ENCODE measurements at regions not wholly inside any gene's neighbourhood (a gene's known extent, or its start where the extent isn't known, plus 50 kb on each side); places are given as distances from the start of the nearest gene placed in this dataset.

GRCh38 chr7:46286957-46287356, 365.9 kb upstream of the IGFBP3 start (continued):
- no peak for TF ChIP-seq NKRF (conservative IDR thresholded peaks at IDR 0.05)
- no peak for TF ChIP-seq CBX3 (IDR thresholded peaks at IDR 0.05; ENCODE audit: borderline replicate concordance, low read depth)
- no peak for TF ChIP-seq SP1 (IDR thresholded peaks at IDR 0.05; ENCODE audit: low read depth, low read length)
- no peak for TF ChIP-seq TAF1 (IDR thresholded peaks at IDR 0.05; ENCODE audit: borderline replicate concordance, low read depth, low read length)

GRCh38 chr7:46286356-46286755, 365.3 kb upstream of the IGFBP3 start:
- Histone ChIP-seq H4K20me1 (ENCODE audit: control insufficient read depth, insufficient read depth) (no peaks in the 10 kb centered on the region), H3K4me3 (no peak overlapping the region), H2AFZ (ENCODE audit: control insufficient read depth, low read depth, low read length) (no peak overlapping the region), H3K36me3 (ENCODE audit: control insufficient read depth in 2 of 2, insufficient read depth in 2 of 2, low read length in 1 of 2) (no peaks in the 10 kb centered on the region), H3K9ac (ENCODE audit: control insufficient read depth, insufficient read depth, low read length) (no peak overlapping the region), H3K27me3 (replicated peaks in 1 of 2; ENCODE audit: control insufficient read depth in 2 of 2, insufficient read depth in 2 of 2, low read length in 1 of 2) (no peaks in the 10 kb centered on the region), H3K27ac (ENCODE audit: control insufficient read depth, insufficient read depth) (no peak overlapping the region), H3K4me1 (ENCODE audit: control insufficient read depth, insufficient read depth, low read length) (no peaks in the 10 kb centered on the region), H3K79me2 (ENCODE audit: control insufficient read depth, insufficient read depth, low read length) (no peaks in the 10 kb centered on the region), H3K4me2 (ENCODE audit: control insufficient read depth, insufficient read depth) (no peak overlapping the region), H3K9me3 (replicated peaks; ENCODE audit: control insufficient read depth, insufficient read depth, low read length) (no peaks in the 10 kb centered on the region)
- in situ Hi-C loops (cut with MboI): no loop called here
- ChIA-PET POLR2A (interaction anchor here (0.5 to 0.9 kb wide), 2 partner anchors 135 to 367 kb away, joined by 3 read pairs; no protein-coding TSS in a partner anchor), SMC1A (ENCODE audit: uncharacterized antibody, unreplicated experiment) (interaction anchor here (0.6 to 7.2 kb wide), 17 partner anchors 8 to 363 kb away, joined by 3 to 64 read pairs (median 4); no protein-coding TSS in a partner anchor), RAD21 (ENCODE audit: unreplicated experiment) (interaction anchor here (0.8 to 7.3 kb wide), 7 partner anchors 10 to 364 kb away, joined by 3 to 35 read pairs (median 4); partner anchors contain the start of gene IGFBP3), CTCF (interaction anchor here (1.1 to 2.4 kb wide), 5 partner anchors 14 to 364 kb away, joined by 3 to 16 read pairs (median 3); no protein-coding TSS in a partner anchor)
- ATAC-seq (no peak), DNase-seq (ENCODE audit: low read depth, low spot score) (no peak), FAIRE-seq (no peak)
- intact Hi-C loops (cut with micrococcal nuclease; ENCODE audit: unreplicated experiment): no loop called here
- TF ChIP-seq WRNIP1 (IDR thresholded peaks at IDR 0.05; ENCODE audit: borderline replicate concordance, low read depth, low read length): no peak
- TF ChIP-seq USF2 (IDR thresholded peaks at IDR 0.05; ENCODE audit: borderline replicate concordance, low read depth, low read length): no peak
- no peak for TF ChIP-seq CHD1 (IDR thresholded peaks at IDR 0.05; ENCODE audit: low read depth, low read length)
- TF ChIP-seq SRF (IDR thresholded peaks at IDR 0.05; ENCODE audit: low read depth in 2 of 2, low read length in 2 of 2): no peak
- no TSS peak for BruUV-seq (replicated peaks)
- WGBS (ENCODE audit: insufficient coverage, insufficient replicate concordance, low lambda C conversion rate, missing lambda C conversion rate): 0% methylated on average over 2 of the region's 2 CpGs
